ACHN (cell line): ENCODE measurements at regions not wholly inside any gene's neighbourhood (a gene's known extent, or its start where the extent isn't known, plus 50 kb on each side); places are given as distances from the start of the nearest gene placed in this dataset.

Experiments
- DNase-seq: peaks from one replicate; pipeline ENCODE4 v3.0.0-alpha.2; 2015
- in situ Hi-C: cut with HindIII; loops from 2 replicates; pipeline ENCODE4 v1.10.0; 2017; ENCODE audit warnings: low sequenced_read_pairs, low pct_ligation_motif_present, low pct_unique_long_range_greater_than_20kb

GRCh38 chr21:35226328-35226727 lies 177.2 kb upstream of the RUNX1 start:
- in situ Hi-C loops, result no loop called here

GRCh38 chr21:35225573-35225972 lies 176.5 kb upstream of the RUNX1 start:
- DNase-seq, result no peak
- in situ Hi-C loops, result no loop called here

More at GRCh38 chr21:35226328-35226727, 177.2 kb upstream of the RUNX1 start:
- no peak for DNase-seq

GRCh38 chr21:35223480-35224156 lies 174.5 kb upstream of the RUNX1 start:
- in situ Hi-C loops, result no loop called here
- no peak for DNase-seq

- no peak for DNase-seq
- in situ Hi-C loops, result no loop called here
Measured at GRCh38 chr21:35222541-35222941, 173.4 kb upstream of the RUNX1 start.

- DNase-seq, result no peak
- in situ Hi-C loops, result no loop called here
Measured at GRCh38 chr21:35222021-35222420, 172.9 kb upstream of the RUNX1 start.

GRCh38 chr21:35220301-35220700 lies 171.2 kb upstream of the RUNX1 start:
- in situ Hi-C loops, result no loop called here
- DNase-seq, result no peak

- no peak for DNase-seq
- in situ Hi-C loops, result no loop called here
Measured at GRCh38 chr21:35219719-35220118, 170.6 kb upstream of the RUNX1 start.

GRCh38 chr21:35219291-35219690 lies 170.2 kb upstream of the RUNX1 start:
- in situ Hi-C loops, result no loop called here

GRCh38 chr21:35217504-35218060 lies 168.5 kb upstream of the RUNX1 start:
- in situ Hi-C loops, result no loop called here
- DNase-seq, result peak; percentile 92

More at GRCh38 chr21:35219291-35219690, 170.2 kb upstream of the RUNX1 start:
- no peak for DNase-seq

GRCh38 chr21:35216996-35217395 lies 167.9 kb upstream of the RUNX1 start:
- in situ Hi-C loops, result no loop called here
- no peak for DNase-seq

- no peak for DNase-seq
- in situ Hi-C loops, result no loop called here
Measured at GRCh38 chr21:35215870-35216269, 166.8 kb upstream of the RUNX1 start.

GRCh38 chr21:35212393-35213127 lies 163.5 kb upstream of the RUNX1 start:
- DNase-seq, result no peak
- in situ Hi-C loops, result no loop called here

- in situ Hi-C loops, result no loop called here
Measured at GRCh38 chr21:35211782-35212181, 162.7 kb upstream of the RUNX1 start.

GRCh38 chr21:35210093-35210492 lies 161.0 kb upstream of the RUNX1 start:
- in situ Hi-C loops, result no loop called here
- no peak for DNase-seq

More at GRCh38 chr21:35211782-35212181, 162.7 kb upstream of the RUNX1 start:
- no peak for DNase-seq

GRCh38 chr21:35208810-35209517 lies 159.9 kb upstream of the RUNX1 start:
- no peak for DNase-seq
- in situ Hi-C loops, result no loop called here

- in situ Hi-C loops, result no loop called here
- no peak for DNase-seq
Measured at GRCh38 chr21:35208104-35208503, 159.0 kb upstream of the RUNX1 start.

GRCh38 chr21:35207322-35207721 lies 158.2 kb upstream of the RUNX1 start:
- no peak for DNase-seq
- in situ Hi-C loops, result no loop called here

- in situ Hi-C loops, result no loop called here
- no peak for DNase-seq
Measured at GRCh38 chr21:35206141-35207125, 157.3 kb upstream of the RUNX1 start.
